ENCODE measurements at regions not wholly inside any gene's neighbourhood (a gene's known extent, or its start where the extent isn't known, plus 50 kb on each side); places are given as distances from the start of the nearest gene placed in this dataset.
"Not testable (repeated sequence)": the region's sequence is repeated elsewhere in the genome, so short reads cannot be mapped to it uniquely, and the experiment has no call there.

- no peak for DNase-seq (ENCODE audit: low read depth)
These were observed 59.9 kb downstream of the MINAR1 start for GRCh38 chr15:79492065-79492464.

- no peak for DNase-seq (ENCODE audit: low read depth)
These were observed 62.3 kb downstream of the MINAR1 start for GRCh38 chr15:79494384-79494909.

- no peak for DNase-seq (ENCODE audit: low read depth)
These were observed 63.0 kb downstream of the MINAR1 start for GRCh38 chr15:79494963-79495755.

- no peak for DNase-seq (ENCODE audit: low read depth)
These were observed 63.6 kb downstream of the MINAR1 start for GRCh38 chr15:79495775-79496174.

GRCh38 chr15:79496838-79497237, 64.7 kb downstream of the MINAR1 start:
- DNase-seq (ENCODE audit: low read depth), result no peak

- DNase-seq (ENCODE audit: low read depth), result no peak
These were observed 69.0 kb downstream of the MINAR1 start for GRCh38 chr15:79501086-79501485.

- peak; percentile 8 for DNase-seq (ENCODE audit: low read depth)
These were observed 73.8 kb downstream of the MINAR1 start for GRCh38 chr15:79505956-79506355.

GRCh38 chr15:79512844-79513243, 80.7 kb downstream of the MINAR1 start:
- DNase-seq (ENCODE audit: low read depth), result not testable (repeated sequence)

- no peak for DNase-seq (ENCODE audit: low read depth)
These were observed 81.3 kb downstream of the MINAR1 start for GRCh38 chr15:79513417-79513816.

- DNase-seq (ENCODE audit: low read depth), result no peak
These were observed 81.8 kb downstream of the MINAR1 start for GRCh38 chr15:79513940-79514339.

- DNase-seq (ENCODE audit: low read depth), result no peak
These were observed 83.3 kb downstream of the MINAR1 start for GRCh38 chr15:79515300-79516027.

GRCh38 chr15:79516155-79516554, 84.0 kb downstream of the MINAR1 start:
- DNase-seq (ENCODE audit: low read depth), result no peak

- no peak for DNase-seq (ENCODE audit: low read depth)
These were observed 84.5 kb downstream of the MINAR1 start for GRCh38 chr15:79516646-79517045.

GRCh38 chr15:79519628-79520027, 87.5 kb downstream of the MINAR1 start:
- DNase-seq (ENCODE audit: low read depth), result no peak

- DNase-seq (ENCODE audit: low read depth), result no peak
These were observed 88.5 kb downstream of the MINAR1 start for GRCh38 chr15:79520654-79521053.

GRCh38 chr15:79522656-79523055, 90.5 kb downstream of the MINAR1 start:
- peak; percentile 3 for DNase-seq (ENCODE audit: low read depth)

GRCh38 chr15:79523266-79523665, 91.1 kb downstream of the MINAR1 start:
- no peak for DNase-seq (ENCODE audit: low read depth)

- no peak for DNase-seq (ENCODE audit: low read depth)
These were observed 92.4 kb downstream of the MINAR1 start for GRCh38 chr15:79524531-79524930.

- no peak for DNase-seq (ENCODE audit: low read depth)
These were observed 94.2 kb downstream of the MINAR1 start for GRCh38 chr15:79526376-79526775.

GRCh38 chr15:79527821-79528220, 95.7 kb downstream of the MINAR1 start:
- DNase-seq (ENCODE audit: low read depth), result no peak

- no peak for DNase-seq (ENCODE audit: low read depth)
These were observed 97.1 kb downstream of the MINAR1 start for GRCh38 chr15:79529157-79529785.

- no peak for DNase-seq (ENCODE audit: low read depth)
These were observed 103.4 kb downstream of the MINAR1 start for GRCh38 chr15:79535536-79535935.

GRCh38 chr15:79538527-79538926, 106.4 kb downstream of the MINAR1 start:
- no peak for DNase-seq (ENCODE audit: low read depth)
